GM12878 (cell line): ENCODE measurements at regions not wholly inside any gene's neighbourhood (a gene's known extent, or its start where the extent isn't known, plus 50 kb on each side); places are given as distances from the start of the nearest gene placed in this dataset.

Experiments used
- CHD1 ChIP-seq: IDR thresholded peaks from 2 replicates; pipeline ENCODE4 v1.6.1; 2012; ENCODE audit warnings: low read depth, low read length, improper control_type of control experiment
- FOXM1 ChIP-seq: IDR thresholded peaks from 2 replicates; pipeline ENCODE4 v1.6.1; 2012; ENCODE audit warnings: low read depth, mild to moderate bottlenecking, inconsistent platforms, low read length, moderate library complexity
- TF ChIP-seq, protein P1 (sequence below): IDR thresholded peaks from 2 replicates; pipeline ENCODE4 v1.6.1; 2011; ENCODE audit warnings: low read depth, low read length, improper control_type of control experiment, borderline replicate concordance
- TF ChIP-seq, protein P2 (sequence below): IDR thresholded peaks from 2 replicates; pipeline ENCODE4 v1.6.1; 2012; ENCODE audit warnings: low read depth, low read length, improper control_type of control experiment

DNA sequence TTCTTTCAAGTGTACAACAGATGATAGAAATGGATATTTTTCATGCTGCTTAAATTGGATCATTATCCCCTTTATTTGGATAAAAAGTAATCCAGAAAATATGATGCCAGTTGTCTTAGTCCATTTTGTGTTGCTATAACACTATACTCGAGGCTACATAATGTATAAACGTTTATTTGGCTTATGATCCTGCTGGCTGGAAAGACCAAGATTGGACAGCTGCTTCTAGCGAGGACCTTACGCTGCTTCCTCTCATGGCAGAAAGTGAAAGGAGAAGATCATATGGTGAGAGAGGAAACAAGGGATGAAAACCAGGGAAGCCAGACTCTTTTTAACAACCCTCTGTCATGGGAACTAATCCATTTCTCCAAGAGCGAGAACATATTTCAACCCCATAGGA is 102.7 kb downstream of the TRAM1L1 start:
- TF ChIP-seq, protein P1, sequence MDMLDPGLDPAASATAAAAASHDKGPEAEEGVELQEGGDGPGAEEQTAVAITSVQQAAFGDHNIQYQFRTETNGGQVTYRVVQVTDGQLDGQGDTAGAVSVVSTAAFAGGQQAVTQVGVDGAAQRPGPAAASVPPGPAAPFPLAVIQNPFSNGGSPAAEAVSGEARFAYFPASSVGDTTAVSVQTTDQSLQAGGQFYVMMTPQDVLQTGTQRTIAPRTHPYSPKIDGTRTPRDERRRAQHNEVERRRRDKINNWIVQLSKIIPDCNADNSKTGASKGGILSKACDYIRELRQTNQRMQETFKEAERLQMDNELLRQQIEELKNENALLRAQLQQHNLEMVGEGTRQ = no peak
- TF ChIP-seq, protein P2, sequence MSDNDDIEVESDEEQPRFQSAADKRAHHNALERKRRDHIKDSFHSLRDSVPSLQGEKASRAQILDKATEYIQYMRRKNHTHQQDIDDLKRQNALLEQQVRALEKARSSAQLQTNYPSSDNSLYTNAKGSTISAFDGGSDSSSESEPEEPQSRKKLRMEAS = no peak
- TF ChIP-seq FOXM1 (no peak), CHD1 (no peak)
